B cell (primary cell): ENCODE measurements at regions not wholly inside any gene's neighbourhood (a gene's known extent, or its start where the extent isn't known, plus 50 kb on each side); places are given as distances from the start of the nearest gene placed in this dataset.

ENCODE experiments used
- ATAC-seq: fragments of 200-7000 bp; cut with Tn5 transposase; one replicate; pipeline ENCODE4 v1.10.0; 2021; ENCODE audit warnings: low read depth, mild to moderate bottlenecking, moderate number of reproducible peaks, moderate library complexity
- CTCF ChIA-PET: fragments of 350-600 bp; sonication (Branson Sonifier 250); formaldehyde crosslinking; loops from one replicate; lab custom pipeline; 2021; ENCODE audit warnings: antibody characterized with exemption, inconsistent platforms; lab: Charles Lee
- POLR2A ChIA-PET: fragments of 350-600 bp; sonication (Branson Sonifier 250); formaldehyde crosslinking; loops from one replicate; lab custom pipeline; 2021; ENCODE audit warnings: antibody characterized with exemption; lab: Charles Lee
- DNase-seq: peaks from one replicate; pipeline ENCODE4 v3.0.0; 2013
- H2AFZ ChIP-seq: 2 replicates; pipeline ENCODE4 v1.6.1; 2012; ENCODE audit warnings: mild to moderate bottlenecking, low read depth, low read length; ENCODE audit not compliant: insufficient read depth, poor library complexity, severe bottlenecking
- H3K27ac ChIP-seq, 2 donors: 1 replicate in 1 of 2; 2 replicates in 1 of 2; pipeline ENCODE4 v1.5.1; 2012 to 2013; ENCODE audit warnings: low read length in 2 of 2, mild to moderate bottlenecking in 2 of 2, moderate library complexity in 1 of 2
- H3K27me3 ChIP-seq, 4 experiments: fragments of 200-600 bp in 1 of 4; sonication (generic) in 1 of 4; replicated peaks in 1 of 4; 1 replicate in 2 of 4; 2 replicates in 2 of 4; pipeline versions ENCODE4 v1.6.1 to v1.7.0; 2013 to 2016; ENCODE audit warnings: low read length in 3 of 4, mild to moderate bottlenecking in 2 of 4, mixed read lengths in 1 of 4, moderate library complexity in 1 of 4; ENCODE audit not compliant: insufficient read depth in 4 of 4, control insufficient read depth in 3 of 4; ENCODE audit errors: control extremely low read depth in 1 of 4
- H3K36me3 ChIP-seq, 2 experiments: replicated peaks in 1 of 2; 1 replicate in 1 of 2; 2 replicates in 1 of 2; pipeline versions ENCODE4 v1.6.1 to v1.7.1; 2013; ENCODE audit warnings: low read length in 1 of 2; ENCODE audit not compliant: insufficient read depth in 2 of 2, control insufficient read depth in 1 of 2; ENCODE audit errors: control extremely low read depth in 1 of 2, extremely low read depth in 1 of 2
- H3K4me1 ChIP-seq, 2 donors: fragments of 200-600 bp in 1 of 2; sonication (generic) in 1 of 2; 1 replicate in 1 of 2; 2 replicates in 1 of 2; pipeline versions ENCODE4 v1.5.1 to v1.6.1; 2013 to 2017; ENCODE audit warnings: low read length in 2 of 2; ENCODE audit not compliant: control insufficient read depth in 2 of 2, insufficient read depth in 2 of 2
- H3K4me2 ChIP-seq: replicated peaks from 2 replicates; pipeline ENCODE3; 2012; ENCODE audit warnings: mild to moderate bottlenecking, low read depth, low read length; ENCODE audit not compliant: poor library complexity, severe bottlenecking
- H3K4me3 ChIP-seq, 5 experiments: fragments of 200-600 bp in 1 of 5; sonication (generic) in 1 of 5; 1 replicate in 3 of 5; 2 replicates in 2 of 5; pipeline versions ENCODE4 v1.5.1 to v1.7.0; 2011 to 2016; ENCODE audit warnings: low read length in 4 of 5, mild to moderate bottlenecking in 4 of 5, low read depth in 2 of 5, control low read depth in 1 of 5, moderate library complexity in 1 of 5; ENCODE audit not compliant: insufficient read depth in 1 of 5; ENCODE audit errors: control extremely low read depth in 1 of 5, extremely low read depth in 1 of 5
- H3K79me2 ChIP-seq: fragments of 200-600 bp; sonication (generic); one replicate; pipeline ENCODE4 v1.6.0; 2016; ENCODE audit warnings: low read length; ENCODE audit not compliant: control insufficient read depth, insufficient read depth
- H3K9ac ChIP-seq: fragments of 200-600 bp; sonication (generic); 2 replicates; pipeline ENCODE4 v1.6.1; 2017; ENCODE audit warnings: mild to moderate bottlenecking, low read length, moderate library complexity
- H3K9me3 ChIP-seq, 3 donors: one replicate each; pipeline versions ENCODE4 v1.6.1 to v1.7.1; 2013; ENCODE audit warnings: low read length in 2 of 3; ENCODE audit not compliant: control insufficient read depth in 2 of 3, insufficient read depth in 1 of 3; ENCODE audit errors: control extremely low read depth in 1 of 3
- H4K20me1 ChIP-seq: 2 replicates; pipeline ENCODE4 v1.6.0; 2012; ENCODE audit warnings: mild to moderate bottlenecking, low read length; ENCODE audit not compliant: insufficient read depth, control insufficient read depth, poor library complexity, severe bottlenecking
- H3K27ac Mint-ChIP-seq: one replicate; pipeline ENCODE4 v1.8.0; 2021; ENCODE audit warnings: mixed read lengths
- H3K27me3 Mint-ChIP-seq: one replicate; pipeline ENCODE4 v1.8.0; 2021; ENCODE audit warnings: mixed read lengths
- H3K4me1 Mint-ChIP-seq: one replicate; pipeline ENCODE4 v1.8.0; 2021; ENCODE audit warnings: mixed read lengths
- H3K4me3 Mint-ChIP-seq: one replicate; pipeline ENCODE4 v1.8.0; 2021; ENCODE audit warnings: mixed read lengths
- H3K9me3 Mint-ChIP-seq: one replicate; pipeline ENCODE4 v1.8.0; 2022; ENCODE audit warnings: mixed read lengths; ENCODE audit not compliant: insufficient read depth
- CTCF ChIP-seq: fragments of 200-600 bp; IDR thresholded peaks from one replicate; pipeline ENCODE4 v1.8.0; 2022; ENCODE audit warnings: antibody characterized with exemption, mild to moderate bottlenecking
- EZH2 ChIP-seq: IDR thresholded peaks from 2 replicates; pipeline ENCODE4 v1.6.1; 2012; ENCODE audit warnings: borderline replicate concordance, low read depth, mild to moderate bottlenecking, moderate library complexity, low read length; ENCODE audit not compliant: insufficient read depth, poor library complexity, severe bottlenecking
- WGBS: methylation state at CpG from one replicate; pipeline ENCODE4 v1.1.5; 2013; ENCODE audit warnings: missing lambda C conversion rate; ENCODE audit not compliant: insufficient coverage; 5-methylcytosine and 5-hydroxymethylcytosine counted together
- intact Hi-C: fragments of 100-400 bp; cut with micrococcal nuclease; formaldehyde crosslinking; loops from one replicate; pipeline ENCODE4 v1.10.0; 2022

- H3K9me3 ChIP-seq, result no peaks in the 10 kb centered on the region
- H3K4me1 Mint-ChIP-seq, result no peaks in the 10 kb centered on the region
- H2AFZ ChIP-seq, result no peak overlapping the region
- DNase-seq (no peak), ATAC-seq (no peak)
- intact Hi-C loops, result no loop called here
- no peak overlapping the region for H3K27ac Mint-ChIP-seq
- no CpG with 5 or more reads among the region's 1 CpG for WGBS
- TF ChIP-seq EZH2 (no peak), CTCF (no peak)
- no peaks in the 10 kb centered on the region for H4K20me1 ChIP-seq
- no peaks in the 10 kb centered on the region for H3K36me3 ChIP-seq
- POLR2A ChIA-PET, result no interaction called here
- no peak overlapping the region for H3K27ac ChIP-seq
- no peaks in the 10 kb centered on the region for H3K27me3 Mint-ChIP-seq
- no peaks in the 10 kb centered on the region for H3K79me2 ChIP-seq
- no peak overlapping the region for H3K4me2 ChIP-seq
- no peak overlapping the region for H3K4me3 Mint-ChIP-seq
- no peak overlapping the region for H3K4me3 ChIP-seq
- no peaks in the 10 kb centered on the region for H3K4me1 ChIP-seq
- H3K9me3 Mint-ChIP-seq, result no peaks in the 10 kb centered on the region
- no peak overlapping the region for H3K9ac ChIP-seq
- CTCF ChIA-PET, result no interaction called here
- peaks cover 0 to 3% (median 0%) of the 10 kb centered on the region in 4 experiments for H3K27me3 ChIP-seq
Measured at GRCh38 chr11:109728056-109728455, 306.1 kb downstream of the C11orf87 start.

- H3K27ac ChIP-seq, result no peak overlapping the region
- no peaks in the 10 kb centered on the region for H4K20me1 ChIP-seq
- no peak overlapping the region for H3K4me2 ChIP-seq
- TF ChIP-seq CTCF (no peak), EZH2 (no peak)
- WGBS, result 92% methylated on average over 4 of the region's 4 CpGs
- ATAC-seq, result no peak
- H3K27ac Mint-ChIP-seq, result no peak overlapping the region
- CTCF ChIA-PET, result no interaction called here
- H2AFZ ChIP-seq, result no peak overlapping the region
- H3K36me3 ChIP-seq, result no peaks in the 10 kb centered on the region
- DNase-seq, result no peak
- no peaks in the 10 kb centered on the region for H3K79me2 ChIP-seq
- intact Hi-C loops, result no loop called here
- H3K4me1 Mint-ChIP-seq, result no peaks in the 10 kb centered on the region
- H3K4me1 ChIP-seq, result no peaks in the 10 kb centered on the region
- POLR2A ChIA-PET, result no interaction called here
- H3K4me3 ChIP-seq, result no peak overlapping the region
- H3K4me3 Mint-ChIP-seq, result no peak overlapping the region
- no peaks in the 10 kb centered on the region for H3K9me3 ChIP-seq
- H3K27me3 ChIP-seq, result peaks cover 0 to 3% (median 0%) of the 10 kb centered on the region in 4 experiments
- no peak overlapping the region for H3K9ac ChIP-seq
- H3K27me3 Mint-ChIP-seq, result no peaks in the 10 kb centered on the region
- no peaks in the 10 kb centered on the region for H3K9me3 Mint-ChIP-seq
Measured at GRCh38 chr11:109729761-109730160, 307.8 kb downstream of the C11orf87 start.
